Spleen (tissue), 11 donors: ENCODE measurements at regions not wholly inside any gene's neighbourhood (a gene's known extent, or its start where the extent isn't known, plus 50 kb on each side); places are given as distances from the start of the nearest gene placed in this dataset.
A peak's percentile ranks its signal among the peaks of the same experiment; 100 is the strongest.

Experiments used
- DNase-seq: peaks from one replicate; pipeline ENCODE4 v3.0.0-alpha.2; 2020
- H3K27ac ChIP-seq, 8 donors: fragments of 200-600 bp; sonication (generic) in 7 of 8; 1 replicate in 4 of 8; 2 replicates in 4 of 8; pipeline versions ENCODE4 v1.5.0 to v1.8.0; 2016 to 2021; ENCODE audit warnings: inconsistent platforms in 4 of 8, mild to moderate bottlenecking in 4 of 8, moderate library complexity in 1 of 8
- H3K27me3 ChIP-seq, 7 donors: fragments of 200-600 bp; sonication (generic) in 6 of 7; replicated peaks in 1 of 7; 1 replicate in 4 of 7; 2 replicates in 3 of 7; pipeline versions ENCODE4 v1.5.0 to v1.8.0; 2016 to 2021; ENCODE audit warnings: inconsistent platforms in 3 of 7, mild to moderate bottlenecking in 1 of 7
- H3K36me3 ChIP-seq, 6 donors: fragments of 200-600 bp; sonication (generic) in 5 of 6; 1 replicate in 4 of 6; 2 replicates in 2 of 6; pipeline versions ENCODE4 v1.5.0 to v1.8.0; 2016 to 2021; ENCODE audit warnings: inconsistent platforms in 2 of 6
- H3K4me1 ChIP-seq, 6 donors: fragments of 200-600 bp; sonication (generic) in 5 of 6; 1 replicate in 3 of 6; 2 replicates in 3 of 6; pipeline versions ENCODE4 v1.5.0 to v1.8.0; 2016 to 2021; ENCODE audit warnings: inconsistent platforms in 3 of 6
- H3K4me3 ChIP-seq, 8 donors: fragments of 200-600 bp; sonication (generic) in 7 of 8; 1 replicate in 4 of 8; 2 replicates in 4 of 8; pipeline versions ENCODE4 v1.5.0 to v1.8.0; 2016 to 2021; ENCODE audit warnings: inconsistent platforms in 4 of 8, mild to moderate bottlenecking in 4 of 8, moderate library complexity in 2 of 8
- H3K9me3 ChIP-seq, 8 donors: fragments of 200-600 bp; sonication (generic) in 7 of 8; 1 replicate in 4 of 8; 2 replicates in 4 of 8; pipeline versions ENCODE4 v1.5.0 to v1.8.0; 2016 to 2021; ENCODE audit warnings: inconsistent platforms in 4 of 8
- CTCF ChIP-seq, 11 experiments: fragments of 200-600 bp in 7 of 11; fragments of 450-650 bp in 4 of 11; sonication (generic) in 4 of 11; IDR thresholded peaks in 8 of 11; conservative IDR thresholded peaks in 3 of 11; 1 replicate in 7 of 11; 2 replicates in 4 of 11; pipeline versions ENCODE4 v1.4.0 to v1.8.0; 2016 to 2021; ENCODE audit warnings: antibody characterized with exemption in 11 of 11, inconsistent platforms in 4 of 11, mild to moderate bottlenecking in 1 of 11
- POLR2A ChIP-seq, 3 donors: fragments of 450-650 bp; IDR thresholded peaks; one replicate each; pipeline ENCODE4 v1.5.1; 2017; ENCODE audit warnings: antibody characterized with exemption in 3 of 3, mild to moderate bottlenecking in 1 of 3
- POLR2AphosphoS5 ChIP-seq, 3 donors: sonication (generic); formaldehyde crosslinking; IDR thresholded peaks; one replicate each; pipeline ENCODE4 v1.5.1; 2017; ENCODE audit warnings: antibody characterized with exemption in 3 of 3
- WGBS, 5 donors: extraction: QIAGEN DNeasy Blood & Tissue Kit in 3 of 5; methylation state at CpG; one replicate each; pipeline versions ENCODE4 v1.1.5 to v1.1.7; 2013 to 2018; 5-methylcytosine and 5-hydroxymethylcytosine counted together
- intact Hi-C: fragments of 100-400 bp; cut with DNase I; formaldehyde crosslinking; loops from one replicate; pipeline ENCODE4 v1.15.0; 2023; ENCODE audit warnings: low total_unique reads
- donor health status: healthy with polysubstance abuse.
- donor health status: DM: no; HTN: no; CAD: no; lungs with moderate emphysema.
- donor health status: DM: no; HTN: no; CAD: no.
- donor health status: Bipolar disorder and iron deficiency.
- donor health status: healthy.
- donor health status: DM: no; HTN: no; CAD: no.
- donor health status: DM: yes; HTN: yes; CAD: no.

- no peak for TF ChIP-seq POLR2A (IDR thresholded peaks at IDR 0.05)
- no peak for TF ChIP-seq CTCF (IDR thresholded peaks at IDR 0.05 in 8 of 11, conservative IDR thresholded peaks at IDR 0.05 in 3 of 11)
- TF ChIP-seq POLR2AphosphoS5 (IDR thresholded peaks at IDR 0.05) = no peak
- 84 to 94% (median 90%) methylated on average over 2 of the region's 2 CpGs for WGBS, 5 donors
- no peaks in the 10 kb centered on the region for H3K36me3 ChIP-seq
- H3K27me3 ChIP-seq = no peaks in the 10 kb centered on the region
- intact Hi-C loops = no loop called here
- H3K9me3 ChIP-seq = no peaks in the 10 kb centered on the region
- H3K4me3 ChIP-seq = no peak overlapping the region
- H3K27ac ChIP-seq = no peak overlapping the region
- H3K4me1 ChIP-seq = no peaks in the 10 kb centered on the region
- DNase-seq = no peak
Measured at GRCh38 chr3:104614564-104614963, 752.1 kb upstream of the ALCAM start.

DNA sequence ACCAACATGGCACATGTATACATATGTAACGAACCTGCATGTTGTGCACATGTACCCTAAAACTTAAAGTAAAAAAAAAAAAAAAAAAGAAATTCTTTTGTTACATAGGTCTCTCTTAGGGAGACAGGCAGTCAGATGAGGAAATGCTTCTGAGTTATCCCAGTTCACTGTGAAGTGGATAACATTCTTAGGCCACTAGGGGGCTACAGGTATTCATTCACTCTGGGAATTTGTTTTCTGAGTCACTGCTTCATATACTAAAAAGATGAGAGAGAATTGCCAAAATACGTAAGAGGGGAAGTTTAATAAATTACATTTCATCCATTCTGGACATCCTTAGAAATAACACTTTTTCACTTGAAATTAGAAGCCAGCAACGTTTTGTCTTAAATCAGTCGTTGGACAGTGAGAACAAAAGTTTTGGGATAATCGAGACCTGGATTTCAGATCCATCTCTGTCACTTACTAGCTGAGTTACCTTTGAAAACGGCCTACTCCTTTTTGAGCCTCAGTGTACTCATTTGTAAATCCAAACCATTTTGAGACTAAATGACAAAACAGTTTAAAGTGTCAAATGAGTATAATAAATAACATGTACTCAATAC, 738.4 kb upstream of the ALCAM start:
- TF ChIP-seq POLR2AphosphoS5 (IDR thresholded peaks at IDR 0.05) (no peak), POLR2A (IDR thresholded peaks at IDR 0.05) (no peak), CTCF (IDR thresholded peaks at IDR 0.05 in 8 of 11, conservative IDR thresholded peaks at IDR 0.05 in 3 of 11) (peak in 7 of 11 experiments; percentile 9 to 51 (median 41))

DNA sequence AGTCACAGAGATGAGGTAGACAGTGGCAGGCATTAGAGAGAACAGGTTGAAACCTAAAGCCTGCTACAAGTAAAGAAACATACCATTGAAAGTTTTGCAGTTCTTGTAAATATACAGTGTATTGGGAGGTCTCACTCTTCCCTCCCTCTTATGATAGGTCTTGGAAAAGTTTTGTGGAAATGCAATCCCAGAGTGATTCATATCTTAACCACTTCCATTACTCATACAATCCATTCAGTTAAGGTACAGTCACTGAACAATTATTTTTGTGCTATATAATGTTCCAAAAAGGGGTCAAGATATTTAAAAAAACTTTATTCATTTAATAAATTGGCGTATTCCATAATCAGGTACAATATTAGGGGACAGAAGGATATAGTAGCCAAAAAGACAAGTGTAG, 737.7 kb upstream of the ALCAM start:
- intact Hi-C loops = no loop called here
- no peaks in the 10 kb centered on the region for H3K36me3 ChIP-seq
- DNase-seq = no peak
- H3K27ac ChIP-seq = no peak overlapping the region
- H3K9me3 ChIP-seq = peaks cover 0 to 17% (median 3%) of the 10 kb centered on the region in 8 donors
- no peaks in the 10 kb centered on the region for H3K4me1 ChIP-seq
- H3K27me3 ChIP-seq = no peaks in the 10 kb centered on the region
- no peak for TF ChIP-seq POLR2A (IDR thresholded peaks at IDR 0.05)
- no peak for TF ChIP-seq CTCF (IDR thresholded peaks at IDR 0.05 in 8 of 11, conservative IDR thresholded peaks at IDR 0.05 in 3 of 11)
- no peak for TF ChIP-seq POLR2AphosphoS5 (IDR thresholded peaks at IDR 0.05)
- no peak overlapping the region for H3K4me3 ChIP-seq
- WGBS, 5 donors = 41 to 70% (median 50%) methylated on average over 1 of the region's 1 CpG

More for the DNA sequence above, 738.4 kb upstream of the ALCAM start:
- peaks cover 0 to 17% (median 3%) of the 10 kb centered on the region in 8 donors for H3K9me3 ChIP-seq
- no peaks in the 10 kb centered on the region for H3K27me3 ChIP-seq
- WGBS, 5 donors = 50 to 56% (median 54%) methylated on average over 6 of the region's 6 CpGs
- intact Hi-C loops = no loop called here
- no peaks in the 10 kb centered on the region for H3K36me3 ChIP-seq
- H3K4me3 ChIP-seq = no peak overlapping the region
- H3K4me1 ChIP-seq = no peaks in the 10 kb centered on the region
- DNase-seq = no peak
- no peak overlapping the region for H3K27ac ChIP-seq

DNA sequence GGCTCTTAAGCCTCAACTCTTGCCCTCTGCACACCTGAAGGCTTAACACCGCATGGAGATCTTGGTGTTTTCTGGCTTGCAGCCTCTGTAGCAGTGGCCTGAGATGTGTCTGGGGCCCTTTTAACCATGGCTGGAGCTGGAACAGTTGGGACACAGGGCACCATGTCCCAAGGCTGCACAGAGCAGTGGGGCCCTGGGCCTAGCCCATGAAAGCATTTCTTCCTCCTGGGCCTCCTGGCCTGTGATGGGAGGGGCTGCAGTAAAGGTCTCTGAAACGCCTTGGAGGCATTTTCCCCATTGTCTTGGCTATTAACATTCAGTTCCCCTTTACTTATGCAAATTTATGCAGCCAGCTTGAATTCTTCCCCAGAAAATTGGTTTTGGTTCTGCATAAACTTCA, 735.5 kb upstream of the ALCAM start:
- intact Hi-C loops = no loop called here
- Histone ChIP-seq H3K9me3 (peaks cover 0 to 17% (median 3%) of the 10 kb centered on the region in 8 donors), H3K4me1 (no peaks in the 10 kb centered on the region), H3K27ac (no peak overlapping the region), H3K36me3 (no peaks in the 10 kb centered on the region), H3K27me3 (no peaks in the 10 kb centered on the region), H3K4me3 (no peak overlapping the region)
- DNase-seq = no peak
- 70 to 88% (median 74%) methylated on average over 2 of the region's 2 CpGs for WGBS, 5 donors
- TF ChIP-seq POLR2A (IDR thresholded peaks at IDR 0.05) (no peak), POLR2AphosphoS5 (IDR thresholded peaks at IDR 0.05) (no peak), CTCF (IDR thresholded peaks at IDR 0.05 in 8 of 11, conservative IDR thresholded peaks at IDR 0.05 in 3 of 11) (no peak)
